SU-DHL-6 (cell line): ENCODE measurements at regions not wholly inside any gene's neighbourhood (a gene's known extent, or its start where the extent isn't known, plus 50 kb on each side); places are given as distances from the start of the nearest gene placed in this dataset.

Experiments used
- EZH2phosphoT487 ChIP-seq: fragments of 200-600 bp; sonication (generic), shearing (Covaris generic); conservative IDR thresholded peaks from 2 replicates; pipeline ENCODE4 v1.6.1; 2018; ENCODE audit warnings: mild to moderate bottlenecking, antibody characterized with exemption, low read length, moderate library complexity, mixed read lengths
- TF ChIP-seq, protein P1 (sequence below): fragments of 200-600 bp; sonication (generic); IDR thresholded peaks from one replicate; pipeline ENCODE4 v1.5.1; 2017; ENCODE audit warnings: antibody characterized with exemption, mild to moderate bottlenecking, low read length, moderate library complexity; ENCODE audit not compliant: insufficient read depth, poor library complexity, severe bottlenecking

DNA sequence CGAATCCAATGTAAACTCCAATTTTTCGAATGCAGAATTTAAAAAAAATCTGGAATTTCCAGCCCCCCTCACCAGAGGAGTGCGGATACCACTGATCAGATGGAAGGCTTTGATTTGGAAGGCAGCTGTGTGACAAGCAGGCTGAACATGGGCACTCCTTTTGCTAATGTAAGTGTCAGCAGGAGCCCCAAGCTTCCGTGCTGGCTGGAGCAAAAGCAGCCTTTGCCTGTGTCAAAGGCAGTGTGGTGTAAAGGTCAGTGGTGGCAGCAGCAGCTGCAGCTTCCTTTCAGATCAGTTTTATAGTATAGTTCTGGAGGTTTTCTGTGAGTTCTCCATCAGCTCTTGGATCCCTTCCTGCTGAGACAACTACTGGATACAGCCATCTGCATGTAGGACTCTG lies 259.9 kb downstream of the CTH start:
- TF ChIP-seq, protein P1, sequence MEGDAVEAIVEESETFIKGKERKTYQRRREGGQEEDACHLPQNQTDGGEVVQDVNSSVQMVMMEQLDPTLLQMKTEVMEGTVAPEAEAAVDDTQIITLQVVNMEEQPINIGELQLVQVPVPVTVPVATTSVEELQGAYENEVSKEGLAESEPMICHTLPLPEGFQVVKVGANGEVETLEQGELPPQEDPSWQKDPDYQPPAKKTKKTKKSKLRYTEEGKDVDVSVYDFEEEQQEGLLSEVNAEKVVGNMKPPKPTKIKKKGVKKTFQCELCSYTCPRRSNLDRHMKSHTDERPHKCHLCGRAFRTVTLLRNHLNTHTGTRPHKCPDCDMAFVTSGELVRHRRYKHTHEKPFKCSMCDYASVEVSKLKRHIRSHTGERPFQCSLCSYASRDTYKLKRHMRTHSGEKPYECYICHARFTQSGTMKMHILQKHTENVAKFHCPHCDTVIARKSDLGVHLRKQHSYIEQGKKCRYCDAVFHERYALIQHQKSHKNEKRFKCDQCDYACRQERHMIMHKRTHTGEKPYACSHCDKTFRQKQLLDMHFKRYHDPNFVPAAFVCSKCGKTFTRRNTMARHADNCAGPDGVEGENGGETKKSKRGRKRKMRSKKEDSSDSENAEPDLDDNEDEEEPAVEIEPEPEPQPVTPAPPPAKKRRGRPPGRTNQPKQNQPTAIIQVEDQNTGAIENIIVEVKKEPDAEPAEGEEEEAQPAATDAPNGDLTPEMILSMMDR, result no peak
- TF ChIP-seq EZH2phosphoT487, result no peak
